ENCODE measurements at regions not wholly inside any gene's neighbourhood (a gene's known extent, or its start where the extent isn't known, plus 50 kb on each side); places are given as distances from the start of the nearest gene placed in this dataset.

GRCh38 chr7:41421056-41421455 lies 281.8 kb downstream of the INHBA start:
- H3K18ac ChIP-seq (ENCODE audit: low read depth in 1 of 2, low read length in 2 of 2): no peak overlapping the region
- peaks cover 2% of the 10 kb centered on the region for H3K4me1 ChIP-seq (ENCODE audit: control insufficient read depth, insufficient read depth, low read depth, low read length)
- H3K27me3 ChIP-seq (ENCODE audit: control insufficient read depth in 1 of 2, insufficient read depth in 1 of 2, low read length in 2 of 2): no peaks in the 10 kb centered on the region
- H3K9me3 ChIP-seq (ENCODE audit: control insufficient read depth, low read length): no peaks in the 10 kb centered on the region
- H3K27ac ChIP-seq (ENCODE audit: low read length, poor library complexity, severe bottlenecking): no peak overlapping the region
- H2AK5ac ChIP-seq (ENCODE audit: low read length, severe bottlenecking): no peak overlapping the region
- no peak overlapping the region for H3K4ac ChIP-seq (ENCODE audit: low read depth in 1 of 2, low read length in 2 of 2)
- H4K8ac ChIP-seq (ENCODE audit: low read length): no peak overlapping the region
- no peak overlapping the region for H2BK5ac ChIP-seq (ENCODE audit: low read depth, low read length, poor library complexity, severe bottlenecking)
- H4K91ac ChIP-seq (ENCODE audit: low read length): no peak overlapping the region
- no peak overlapping the region for H3K9ac ChIP-seq (ENCODE audit: low read length)
- H2BK12ac ChIP-seq (ENCODE audit: low read length in 2 of 2): no peak overlapping the region
- no peaks in the 10 kb centered on the region for H3K79me1 ChIP-seq (replicated peaks; ENCODE audit: low read length, poor library complexity, severe bottlenecking)
- H3K14ac ChIP-seq (ENCODE audit: low read length in 2 of 2): no peak overlapping the region
- 100% methylated on average over 1 of the region's 3 CpGs for WGBS
- H3K4me2 ChIP-seq (ENCODE audit: low read length, poor library complexity, severe bottlenecking): no peak overlapping the region
- H2BK120ac ChIP-seq (ENCODE audit: low read depth, low read length): no peak overlapping the region
- DNase-seq: no peak
- H3K4me3 ChIP-seq (ENCODE audit: insufficient read depth in 1 of 2, low read depth in 1 of 2, low read length in 2 of 2): no peak overlapping the region
- no peak overlapping the region for H2BK15ac ChIP-seq (ENCODE audit: low read depth, poor library complexity, severe bottlenecking)
- H3K23ac ChIP-seq (ENCODE audit: low read length in 2 of 2): no peak overlapping the region
- H2AFZ ChIP-seq (ENCODE audit: low read depth, low read length): no peak overlapping the region
- no peaks in the 10 kb centered on the region for H3K36me3 ChIP-seq (ENCODE audit: control insufficient read depth in 1 of 2, insufficient read depth in 2 of 2, low read depth in 1 of 2, low read length in 2 of 2)

- no peak overlapping the region for H2BK15ac ChIP-seq (ENCODE audit: low read depth, poor library complexity, severe bottlenecking)
- no peaks in the 10 kb centered on the region for H3K79me1 ChIP-seq (replicated peaks; ENCODE audit: low read length, poor library complexity, severe bottlenecking)
- no peaks in the 10 kb centered on the region for H3K27me3 ChIP-seq (ENCODE audit: control insufficient read depth in 1 of 2, insufficient read depth in 1 of 2, low read length in 2 of 2)
- no peak overlapping the region for H3K23ac ChIP-seq (ENCODE audit: low read length in 2 of 2)
- no peak overlapping the region for H2AK5ac ChIP-seq (ENCODE audit: low read length, severe bottlenecking)
- H2AFZ ChIP-seq (ENCODE audit: low read depth, low read length): no peak overlapping the region
- no peak overlapping the region for H3K4ac ChIP-seq (ENCODE audit: low read depth in 1 of 2, low read length in 2 of 2)
- H3K18ac ChIP-seq (ENCODE audit: low read depth in 1 of 2, low read length in 2 of 2): no peak overlapping the region
- H2BK120ac ChIP-seq (ENCODE audit: low read depth, low read length): no peak overlapping the region
- H2BK12ac ChIP-seq (ENCODE audit: low read length in 2 of 2): no peak overlapping the region
- H4K91ac ChIP-seq (ENCODE audit: low read length): no peak overlapping the region
- H4K8ac ChIP-seq (ENCODE audit: low read length): no peak overlapping the region
- WGBS: 100% methylated on average over 1 of the region's 3 CpGs
- no peak for DNase-seq
- peaks cover under 1% of the 10 kb centered on the region for H3K4me1 ChIP-seq (ENCODE audit: control insufficient read depth, insufficient read depth, low read depth, low read length)
- H3K14ac ChIP-seq (ENCODE audit: low read length in 2 of 2): no peak overlapping the region
- H3K9ac ChIP-seq (ENCODE audit: low read length): no peak overlapping the region
- no peaks in the 10 kb centered on the region for H3K36me3 ChIP-seq (ENCODE audit: control insufficient read depth in 1 of 2, insufficient read depth in 2 of 2, low read depth in 1 of 2, low read length in 2 of 2)
- H3K4me2 ChIP-seq (ENCODE audit: low read length, poor library complexity, severe bottlenecking): no peak overlapping the region
- no peaks in the 10 kb centered on the region for H3K9me3 ChIP-seq (ENCODE audit: control insufficient read depth, low read length)
- no peak overlapping the region for H3K4me3 ChIP-seq (ENCODE audit: insufficient read depth in 1 of 2, low read depth in 1 of 2, low read length in 2 of 2)
- no peak overlapping the region for H3K27ac ChIP-seq (ENCODE audit: low read length, poor library complexity, severe bottlenecking)
- no peak overlapping the region for H2BK5ac ChIP-seq (ENCODE audit: low read depth, low read length, poor library complexity, severe bottlenecking)
These were observed 282.5 kb downstream of the INHBA start for GRCh38 chr7:41420421-41420820.

- Histone ChIP-seq H3K4me2 (ENCODE audit: low read length, poor library complexity, severe bottlenecking) (no peak overlapping the region), H2BK12ac (ENCODE audit: low read length in 2 of 2) (no peak overlapping the region), H4K91ac (ENCODE audit: low read length) (no peak overlapping the region), H3K27me3 (ENCODE audit: control insufficient read depth in 1 of 2, insufficient read depth in 1 of 2, low read length in 2 of 2) (no peaks in the 10 kb centered on the region), H3K4me3 (ENCODE audit: insufficient read depth in 1 of 2, low read depth in 1 of 2, low read length in 2 of 2) (no peak overlapping the region), H2BK5ac (ENCODE audit: low read depth, low read length, poor library complexity, severe bottlenecking) (no peak overlapping the region), H3K14ac (ENCODE audit: low read length in 2 of 2) (no peak overlapping the region), H3K23ac (ENCODE audit: low read length in 2 of 2) (no peak overlapping the region), H2BK15ac (ENCODE audit: low read depth, poor library complexity, severe bottlenecking) (no peak overlapping the region), H3K4ac (ENCODE audit: low read depth in 1 of 2, low read length in 2 of 2) (no peak overlapping the region), H3K9ac (ENCODE audit: low read length) (no peak overlapping the region), H2BK120ac (ENCODE audit: low read depth, low read length) (no peak overlapping the region), H3K9me3 (ENCODE audit: control insufficient read depth, low read length) (no peaks in the 10 kb centered on the region), H3K36me3 (ENCODE audit: control insufficient read depth in 1 of 2, insufficient read depth in 2 of 2, low read depth in 1 of 2, low read length in 2 of 2) (no peaks in the 10 kb centered on the region), H4K8ac (ENCODE audit: low read length) (no peak overlapping the region), H2AFZ (ENCODE audit: low read depth, low read length) (no peak overlapping the region), H3K18ac (ENCODE audit: low read depth in 1 of 2, low read length in 2 of 2) (no peak overlapping the region), H2AK5ac (ENCODE audit: low read length, severe bottlenecking) (no peak overlapping the region), H3K4me1 (ENCODE audit: control insufficient read depth, insufficient read depth, low read depth, low read length) (no peaks in the 10 kb centered on the region), H3K79me1 (replicated peaks; ENCODE audit: low read length, poor library complexity, severe bottlenecking) (no peaks in the 10 kb centered on the region), H3K27ac (ENCODE audit: low read length, poor library complexity, severe bottlenecking) (no peak overlapping the region)
- no peak for DNase-seq
- 84% methylated on average over 3 of the region's 3 CpGs for WGBS
These were observed 284.6 kb downstream of the INHBA start for GRCh38 chr7:41418337-41418736.

- Histone ChIP-seq H3K79me1 (replicated peaks; ENCODE audit: low read length, poor library complexity, severe bottlenecking) (no peaks in the 10 kb centered on the region), H3K27me3 (ENCODE audit: control insufficient read depth in 1 of 2, insufficient read depth in 1 of 2, low read length in 2 of 2) (no peaks in the 10 kb centered on the region), H3K4ac (ENCODE audit: low read depth in 1 of 2, low read length in 2 of 2) (no peak overlapping the region), H2BK15ac (ENCODE audit: low read depth, poor library complexity, severe bottlenecking) (no peak overlapping the region), H4K8ac (ENCODE audit: low read length) (no peak overlapping the region), H3K4me3 (ENCODE audit: insufficient read depth in 1 of 2, low read depth in 1 of 2, low read length in 2 of 2) (no peak overlapping the region), H2AK5ac (ENCODE audit: low read length, severe bottlenecking) (no peak overlapping the region), H3K14ac (ENCODE audit: low read length in 2 of 2) (no peak overlapping the region), H4K91ac (ENCODE audit: low read length) (no peak overlapping the region), H2BK12ac (ENCODE audit: low read length in 2 of 2) (no peak overlapping the region), H3K23ac (ENCODE audit: low read length in 2 of 2) (no peak overlapping the region), H3K36me3 (ENCODE audit: control insufficient read depth in 1 of 2, insufficient read depth in 2 of 2, low read depth in 1 of 2, low read length in 2 of 2) (no peaks in the 10 kb centered on the region), H3K18ac (ENCODE audit: low read depth in 1 of 2, low read length in 2 of 2) (no peak overlapping the region), H3K4me2 (ENCODE audit: low read length, poor library complexity, severe bottlenecking) (no peak overlapping the region), H2BK5ac (ENCODE audit: low read depth, low read length, poor library complexity, severe bottlenecking) (no peak overlapping the region), H3K27ac (ENCODE audit: low read length, poor library complexity, severe bottlenecking) (no peak overlapping the region), H2AFZ (ENCODE audit: low read depth, low read length) (no peak overlapping the region), H3K9ac (ENCODE audit: low read length) (no peak overlapping the region), H3K4me1 (ENCODE audit: control insufficient read depth, insufficient read depth, low read depth, low read length) (no peaks in the 10 kb centered on the region), H3K9me3 (ENCODE audit: control insufficient read depth, low read length) (no peaks in the 10 kb centered on the region), H2BK120ac (ENCODE audit: low read depth, low read length) (no peak overlapping the region)
- DNase-seq: no peak
- 92% methylated on average over 3 of the region's 3 CpGs for WGBS
These were observed 286.7 kb downstream of the INHBA start for GRCh38 chr7:41416208-41416595.

Data from mesenchymal stem cell (in vitro differentiated cells and primary cell).